NCI-H2227 (cell line): ENCODE measurements at regions not wholly inside any gene's neighbourhood (a gene's known extent, or its start where the extent isn't known, plus 50 kb on each side); places are given as distances from the start of the nearest gene placed in this dataset.

Experiments used
- DNase-seq: peaks from one replicate; lab custom pipeline; 2025; ENCODE audit not compliant: unreplicated experiment; lab: John Stamatoyannopoulos, UW

- no peak for DNase-seq
These were observed 173.0 kb upstream of the STK17B start for GRCh38 chr2:196344397-196344796.

DNA sequence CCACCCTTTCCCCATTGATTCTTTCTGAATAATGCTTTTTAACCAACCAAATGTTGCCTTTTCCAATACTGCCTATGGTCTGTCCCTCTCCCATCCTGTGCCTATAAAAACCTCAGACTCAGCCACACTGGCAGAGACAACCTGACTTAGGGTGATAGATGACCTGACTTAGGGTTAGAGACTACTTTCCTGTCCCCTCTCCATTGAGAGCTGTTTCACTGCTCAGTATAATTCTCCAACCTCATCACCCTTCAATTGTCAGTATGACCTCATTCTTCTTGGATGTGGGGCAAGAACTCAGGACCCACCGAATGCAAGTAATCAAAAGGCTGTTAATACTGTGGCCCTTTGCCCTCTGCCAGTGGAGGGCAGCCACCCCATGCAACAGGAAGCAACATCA, 182.3 kb upstream of the STK17B start:
- DNase-seq: no peak

- DNase-seq: no peak
These were observed 182.8 kb upstream of the STK17B start for GRCh38 chr2:196354186-196354585.

DNA sequence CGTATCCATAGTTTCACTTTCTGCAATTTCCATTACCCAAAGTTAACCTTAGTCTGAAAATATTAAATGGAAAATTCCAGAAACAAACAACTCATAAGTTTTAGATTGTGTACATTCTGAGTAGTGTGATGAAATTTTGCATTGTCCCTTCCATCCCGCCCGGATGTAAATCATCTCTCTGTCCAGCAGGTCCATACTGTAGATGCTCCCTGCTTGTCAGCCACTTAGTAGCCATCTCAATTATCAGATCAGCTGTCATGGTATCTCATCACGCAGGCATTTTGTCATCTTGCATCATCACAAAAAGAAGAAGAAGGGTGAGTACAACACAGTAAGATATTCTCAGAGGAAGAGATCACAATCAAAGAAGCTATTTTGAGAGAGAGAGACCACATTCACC, 185.0 kb upstream of the STK17B start:
- no peak for DNase-seq

- no peak for DNase-seq
These were observed 189.3 kb upstream of the STK17B start for GRCh38 chr2:196360650-196361049.

GRCh38 chr2:196361606-196362326, 190.4 kb upstream of the STK17B start:
- DNase-seq: no peak

GRCh38 chr2:196362973-196363549, 191.7 kb upstream of the STK17B start:
- DNase-seq: no peak

DNA sequence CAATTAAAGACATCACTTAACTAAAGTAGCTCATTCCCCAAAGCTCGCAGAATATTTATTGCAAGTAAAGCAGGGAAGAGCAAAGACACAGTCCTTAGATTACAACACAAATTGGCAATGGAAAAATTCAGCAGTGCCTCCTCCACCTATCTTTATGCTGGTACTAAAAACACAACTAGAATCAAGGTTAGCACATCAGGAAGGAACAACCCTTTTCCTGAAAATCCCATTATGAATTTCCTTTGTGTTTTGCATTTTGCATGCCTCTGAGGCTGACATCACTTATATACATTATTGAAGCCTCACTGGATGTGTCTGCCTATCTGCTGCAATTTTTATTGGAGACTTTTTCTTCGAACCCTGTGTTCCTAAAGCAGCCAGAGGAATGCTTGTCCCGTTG, 193.8 kb upstream of the STK17B start:
- no peak for DNase-seq

- DNase-seq: no peak
These were observed 194.5 kb upstream of the STK17B start for GRCh38 chr2:196365923-196366322.

GRCh38 chr2:196367633-196368032, 196.3 kb upstream of the STK17B start:
- no peak for DNase-seq

DNA sequence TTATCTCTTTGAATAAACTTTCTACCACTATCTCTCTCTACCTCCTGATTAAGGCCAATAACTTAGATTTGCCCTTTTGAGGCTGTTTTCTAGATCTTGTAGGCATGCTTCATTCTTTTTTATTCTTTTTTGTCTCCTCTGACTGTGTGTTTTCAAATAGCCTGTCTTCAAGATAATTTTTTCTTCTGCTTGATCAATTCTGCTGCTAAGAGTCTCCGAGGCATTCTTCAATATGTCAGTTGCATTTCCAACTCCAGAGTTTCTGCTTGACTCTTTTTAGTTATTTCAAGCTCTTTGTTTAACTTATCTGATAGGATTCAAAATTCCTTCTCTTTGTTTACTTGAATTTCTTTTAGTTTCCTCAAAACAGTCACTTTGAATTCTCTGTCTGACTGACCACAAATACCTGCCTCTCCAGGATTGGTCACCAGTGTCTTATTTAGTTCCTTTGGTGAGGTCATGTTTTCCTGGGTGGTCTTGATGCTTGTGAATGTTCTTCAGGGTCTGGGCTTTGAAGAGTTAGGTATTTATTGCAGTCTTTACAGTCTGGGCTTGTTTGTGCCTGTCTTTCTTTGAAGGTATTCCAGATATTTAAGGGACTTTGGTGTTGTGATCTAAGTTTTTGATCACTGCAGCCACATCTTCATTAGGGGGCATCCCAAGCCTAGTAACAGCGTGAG, 197.3 kb upstream of the STK17B start:
- no peak for DNase-seq

DNA sequence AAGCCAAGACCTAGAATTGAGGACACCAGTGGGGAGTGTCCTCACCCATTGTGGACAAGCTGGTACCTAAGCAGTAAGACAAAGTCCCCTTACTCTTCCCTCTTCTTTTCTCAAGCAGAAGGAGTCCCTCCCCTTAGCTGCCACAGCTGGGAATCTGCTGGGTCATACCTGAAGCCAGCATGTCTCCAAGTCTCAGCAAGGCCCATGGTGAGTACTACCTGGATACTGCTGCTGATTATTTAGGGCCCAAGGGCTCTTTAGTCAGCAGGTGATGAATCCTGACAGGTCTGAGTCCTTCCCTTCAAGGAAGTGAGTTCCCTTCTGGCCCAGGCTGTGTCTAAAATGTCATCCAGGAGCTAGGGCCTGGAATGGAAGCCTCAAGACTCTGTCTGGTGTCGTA, 198.6 kb upstream of the STK17B start:
- DNase-seq: no peak

- no peak for DNase-seq
These were observed 199.0 kb upstream of the STK17B start for GRCh38 chr2:196370381-196370780.

GRCh38 chr2:196372276-196372809, 201.0 kb upstream of the STK17B start:
- DNase-seq: no peak

GRCh38 chr2:196372811-196373664, 201.7 kb upstream of the STK17B start:
- no peak for DNase-seq

DNA sequence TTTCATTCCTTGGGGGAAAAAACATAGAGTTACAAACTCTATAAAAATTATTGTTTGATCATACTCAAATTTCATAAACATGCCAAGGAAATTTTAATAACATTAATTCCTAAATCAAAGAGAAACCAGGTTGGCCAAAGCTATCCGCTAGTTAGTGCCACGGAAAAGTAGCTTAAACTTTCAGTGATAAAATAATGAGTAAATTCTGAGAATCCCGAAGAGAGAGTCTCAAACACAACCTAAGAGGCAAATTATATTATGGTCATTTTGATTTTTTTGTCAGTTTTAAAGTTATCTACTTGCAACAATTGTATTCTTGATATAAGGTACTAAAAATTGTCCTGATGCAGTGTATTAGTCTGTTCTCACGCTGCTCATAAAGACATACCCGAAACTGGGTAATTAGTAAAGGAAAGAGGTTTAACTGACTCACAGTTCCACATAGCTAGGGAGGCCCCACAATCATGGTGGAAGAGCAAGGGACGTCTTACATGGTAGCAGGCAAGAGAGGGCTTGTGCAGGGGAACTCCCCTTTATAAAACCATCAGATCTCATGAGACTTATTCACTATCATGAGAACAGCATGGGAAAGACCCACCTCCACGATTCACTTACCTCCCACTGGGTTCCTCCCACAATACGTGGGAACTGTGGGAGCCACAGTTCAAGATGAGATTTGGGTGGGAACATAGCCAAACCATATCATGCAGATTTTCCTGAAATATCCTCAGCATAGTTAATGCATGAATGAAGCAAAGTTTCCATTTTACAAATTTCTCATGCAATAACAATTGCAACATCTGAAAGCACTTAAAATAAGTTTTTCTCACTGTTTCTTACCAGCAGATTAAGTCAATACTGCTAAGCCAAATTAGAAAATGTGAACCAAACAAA, 205.9 kb upstream of the STK17B start:
- DNase-seq: no peak

- DNase-seq: no peak
These were observed 208.2 kb upstream of the STK17B start for GRCh38 chr2:196379600-196379999.

- DNase-seq: no peak
These were observed 208.7 kb upstream of the STK17B start for GRCh38 chr2:196380098-196380497.

DNA sequence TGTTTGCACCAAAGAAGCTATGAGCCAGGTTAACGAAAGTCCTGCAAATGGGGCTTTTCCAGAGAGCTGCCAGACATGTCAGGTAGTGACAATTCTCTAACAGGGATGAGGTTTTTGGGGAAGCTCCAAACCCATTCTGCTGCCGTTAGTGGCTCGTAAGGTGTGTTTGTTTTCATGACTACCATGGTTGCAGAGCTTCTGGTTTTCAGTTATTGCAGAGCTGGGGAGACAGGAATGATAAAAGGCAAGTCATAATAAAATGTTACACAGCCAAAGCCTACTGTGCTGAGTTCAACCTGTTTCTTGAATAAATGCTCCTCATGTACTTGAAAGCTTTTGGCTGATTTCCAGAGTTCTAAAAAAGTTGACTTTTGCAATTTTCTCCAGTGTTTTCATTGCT, 209.2 kb upstream of the STK17B start:
- no peak for DNase-seq

GRCh38 chr2:196381464-196381863, 210.1 kb upstream of the STK17B start:
- DNase-seq: no peak
